HG03521 (cell line): ENCODE measurements at regions not wholly inside any gene's neighbourhood (a gene's known extent, or its start where the extent isn't known, plus 50 kb on each side); places are given as distances from the start of the nearest gene placed in this dataset.

ENCODE experiments used
- ATAC-seq: cut with Tn5 transposase; IDR thresholded peaks from one replicate; pipeline ENCODE4 v1.9.1; 2021; ENCODE audit warnings: mild to moderate bottlenecking, moderate library complexity; ENCODE audit not compliant: unreplicated experiment

- no peak for ATAC-seq
Observed at GRCh38 chr2:75288760-75289159, 89.4 kb upstream of the TACR1 start.

DNA sequence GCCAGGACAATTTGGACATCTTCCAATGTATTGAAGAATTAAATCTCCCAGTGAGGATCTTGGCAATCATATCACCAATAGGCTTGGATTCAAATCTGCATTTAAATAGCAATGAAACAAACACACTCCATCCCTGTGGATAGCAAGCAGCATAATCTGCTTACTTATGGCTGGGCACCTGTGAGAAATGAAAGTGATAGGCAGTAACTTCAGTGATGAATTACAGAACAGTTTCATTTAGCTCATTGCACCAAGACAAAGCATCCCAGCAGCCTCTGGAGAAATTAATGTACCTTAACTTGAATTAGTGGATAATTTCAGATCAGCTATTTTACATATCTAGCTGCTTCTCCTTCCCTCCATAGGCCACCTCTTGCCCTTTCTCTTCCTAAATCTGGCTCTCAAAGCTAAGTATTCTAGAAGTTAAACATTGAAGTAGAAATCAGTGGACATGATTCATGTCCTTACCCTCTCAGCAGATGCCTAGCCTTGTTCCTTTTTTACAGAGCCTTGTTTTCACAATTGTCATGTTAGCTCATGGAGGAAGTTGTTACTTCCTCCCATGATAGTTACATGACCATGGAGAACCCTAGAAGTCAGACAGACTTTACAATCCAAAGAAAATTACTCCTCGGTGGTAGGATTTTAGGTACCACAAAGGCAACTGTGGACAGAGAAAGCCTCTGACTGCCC is 88.5 kb upstream of the TACR1 start:
- ATAC-seq, result no peak

DNA sequence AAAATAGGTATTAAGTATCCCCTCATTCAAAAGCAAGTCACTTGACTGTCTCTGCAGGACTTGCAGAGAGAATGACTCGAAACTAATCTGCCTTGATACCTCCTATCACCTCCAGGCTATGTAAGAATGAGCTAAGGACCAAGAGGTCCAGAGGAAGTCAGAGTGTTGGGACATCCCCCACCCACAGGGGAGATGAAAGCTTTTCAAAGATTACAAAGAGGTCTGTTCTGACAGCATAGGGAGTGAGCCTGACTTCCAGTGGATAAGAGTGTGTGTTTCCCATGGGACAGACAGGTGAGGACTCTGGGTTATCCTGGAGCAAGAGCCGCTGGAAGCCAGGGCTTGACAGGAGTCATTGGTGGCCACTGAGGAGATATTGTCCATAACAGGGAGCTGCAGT is 85.0 kb upstream of the TACR1 start:
- ATAC-seq, result no peak

DNA sequence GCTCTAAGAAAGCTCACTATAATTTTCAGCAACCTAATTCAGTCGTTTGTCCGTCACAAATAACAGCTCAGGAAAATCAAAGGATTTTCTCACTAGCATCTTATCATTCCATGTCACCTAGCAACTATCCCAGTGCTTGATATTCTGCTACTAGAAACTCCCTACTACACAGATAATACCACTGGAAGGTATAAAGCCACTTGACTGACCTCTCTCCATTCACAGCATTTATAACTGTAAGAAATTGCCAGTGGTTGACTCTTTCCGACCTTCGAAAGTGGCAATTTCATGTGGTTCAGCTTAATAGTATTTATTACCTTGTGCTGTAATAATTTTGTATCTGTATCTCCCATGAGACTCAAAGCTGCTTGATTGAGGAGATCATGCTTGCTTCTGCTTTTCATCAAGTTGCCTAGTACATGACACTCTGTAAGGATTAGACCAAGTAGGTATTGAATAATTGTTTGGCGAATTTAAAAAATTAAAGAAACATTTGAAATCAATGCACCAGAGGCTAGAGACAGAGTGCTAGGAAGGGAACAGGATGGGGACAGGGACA is 79.6 kb upstream of the TACR1 start:
- ATAC-seq, result no peak

DNA sequence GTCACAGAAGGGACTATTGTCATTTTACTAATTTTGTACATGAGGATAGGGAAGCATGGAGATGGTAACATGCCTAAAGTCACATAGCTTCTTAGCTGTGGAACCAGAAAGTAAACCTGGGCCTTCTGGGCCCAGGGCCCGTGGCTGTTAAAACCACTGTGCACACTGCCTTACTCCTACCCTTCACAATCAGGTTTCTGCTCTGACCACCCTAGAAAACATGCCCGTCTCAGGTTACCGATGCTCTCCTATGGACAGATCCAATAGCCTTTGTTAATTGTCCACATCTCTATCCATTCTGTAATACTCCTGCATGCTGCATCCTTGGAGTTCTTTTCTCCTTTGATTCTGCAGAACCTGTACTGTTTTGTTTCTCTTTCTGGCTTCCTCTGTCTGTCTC is 79.0 kb upstream of the TACR1 start:
- ATAC-seq, result no peak

GRCh38 chr2:75277111-75277510 is 77.8 kb upstream of the TACR1 start:
- ATAC-seq, result no peak

GRCh38 chr2:75276093-75277029 is 77.0 kb upstream of the TACR1 start:
- no peak for ATAC-seq

DNA sequence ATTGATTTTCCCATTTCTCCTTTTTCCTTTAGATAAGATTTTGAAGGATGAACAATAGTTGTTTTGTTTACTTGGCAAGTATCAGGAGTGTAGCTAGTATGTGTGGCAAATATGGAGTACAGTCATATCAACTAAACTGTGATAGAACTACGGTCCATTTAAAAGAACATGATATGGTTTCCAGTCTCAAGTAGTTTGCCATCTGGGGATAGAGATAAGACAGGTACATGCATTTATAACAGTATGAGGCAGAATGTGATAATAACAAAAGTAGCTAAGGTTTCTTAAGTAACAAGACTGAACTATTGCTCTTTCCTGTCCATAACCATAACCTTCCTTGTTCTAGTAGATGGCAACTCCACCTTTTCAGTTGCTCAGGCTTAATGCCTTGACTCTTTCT is 75.6 kb upstream of the TACR1 start:
- ATAC-seq, result no peak

- no peak for ATAC-seq
Observed at GRCh38 chr2:75268112-75268511, 68.8 kb upstream of the TACR1 start.

DNA sequence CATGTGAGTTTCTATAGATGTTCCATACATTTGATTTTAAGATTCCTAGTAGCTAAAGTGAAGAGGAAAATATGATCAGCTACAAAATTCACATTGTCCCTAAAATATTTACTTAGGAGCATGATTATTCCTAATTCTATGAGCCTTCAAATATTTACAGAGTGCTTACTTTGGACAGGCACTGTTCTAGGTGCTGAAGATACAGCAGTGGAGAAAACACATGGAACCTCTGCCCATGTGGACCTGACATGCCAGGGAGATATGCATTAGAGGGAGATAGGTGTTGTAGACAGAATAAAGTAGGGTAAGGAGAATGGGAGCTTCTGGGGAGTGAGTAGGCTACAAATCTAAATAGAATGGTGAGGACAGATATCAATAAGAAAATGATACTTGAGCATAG is 62.6 kb upstream of the TACR1 start:
- ATAC-seq, result no peak

- no peak for ATAC-seq
Observed at GRCh38 chr2:75260946-75261345, 61.6 kb upstream of the TACR1 start.

DNA sequence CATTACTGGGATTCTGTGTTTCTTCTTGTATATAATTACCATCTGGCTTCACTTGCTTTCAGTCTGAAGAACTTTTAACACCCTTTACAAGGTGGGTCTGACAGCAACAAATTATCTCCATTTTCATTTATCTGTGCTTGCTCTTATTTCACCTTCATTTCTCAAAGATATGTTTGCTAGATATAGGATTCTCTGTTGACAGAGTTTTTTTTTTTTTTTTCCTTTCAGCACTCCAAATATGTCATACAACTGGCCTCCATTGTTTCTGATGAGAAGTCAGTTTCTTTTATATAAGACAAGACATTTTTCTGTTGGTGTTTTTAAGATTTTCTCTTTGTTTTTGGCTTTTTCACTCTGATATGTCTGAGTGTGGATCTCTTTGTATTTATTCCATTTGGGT is 59.3 kb upstream of the TACR1 start:
- ATAC-seq, result no peak

DNA sequence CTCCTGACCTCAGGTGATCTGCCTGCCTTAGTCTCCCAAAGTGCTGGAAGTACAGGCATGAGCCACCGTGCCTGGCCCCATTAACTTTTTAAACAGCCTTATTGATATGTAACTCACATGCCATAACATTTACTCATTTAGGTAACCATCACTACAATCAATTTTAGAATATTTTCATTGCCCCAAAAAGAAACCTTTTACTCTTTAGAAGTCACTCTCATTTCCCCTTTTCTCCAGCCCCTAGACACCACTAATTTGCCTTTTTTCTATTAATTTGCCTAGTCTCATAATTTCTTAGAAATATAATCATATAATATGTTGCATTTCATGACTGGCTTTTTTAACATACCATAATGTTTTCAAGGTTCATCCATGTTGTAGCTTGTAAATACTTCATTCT is 57.2 kb upstream of the TACR1 start:
- no peak for ATAC-seq

- no peak for ATAC-seq
Observed at GRCh38 chr2:75253526-75253925, 54.2 kb upstream of the TACR1 start.

GRCh38 chr2:75251896-75252295 is 52.6 kb upstream of the TACR1 start:
- no peak for ATAC-seq
